ENCODE measurements at regions not wholly inside any gene's neighbourhood (a gene's known extent, or its start where the extent isn't known, plus 50 kb on each side); places are given as distances from the start of the nearest gene placed in this dataset.

- no peaks in the 10 kb centered on the region for H3K27me3 ChIP-seq (ENCODE audit: control insufficient read depth in 2 of 2, insufficient read depth in 2 of 2, low read length in 2 of 2)
- H3K9me3 ChIP-seq (ENCODE audit: control insufficient read depth in 2 of 2, low read length in 2 of 2) = peaks cover 10 to 16% of the 10 kb centered on the region in 2 donors
- no peak overlapping the region for H3K27ac ChIP-seq (ENCODE audit: low read depth in 2 of 2, low read length in 2 of 2)
- no peaks in the 10 kb centered on the region for H3K4me1 ChIP-seq (ENCODE audit: control insufficient read depth in 2 of 2, insufficient read depth in 2 of 2, low read length in 2 of 2)
- no peak overlapping the region for H3K9ac ChIP-seq (ENCODE audit: low read depth in 1 of 2, low read length in 2 of 2)
- H3K36me3 ChIP-seq (ENCODE audit: control insufficient read depth in 2 of 2, insufficient read depth in 2 of 2, low read length in 2 of 2) = no peaks in the 10 kb centered on the region
- no peak overlapping the region for H3K4me3 ChIP-seq (ENCODE audit: low read length in 2 of 2)
Observed at GRCh38 chr3:176510097-176510496, 687.2 kb downstream of the TBL1XR1 start.

DNA sequence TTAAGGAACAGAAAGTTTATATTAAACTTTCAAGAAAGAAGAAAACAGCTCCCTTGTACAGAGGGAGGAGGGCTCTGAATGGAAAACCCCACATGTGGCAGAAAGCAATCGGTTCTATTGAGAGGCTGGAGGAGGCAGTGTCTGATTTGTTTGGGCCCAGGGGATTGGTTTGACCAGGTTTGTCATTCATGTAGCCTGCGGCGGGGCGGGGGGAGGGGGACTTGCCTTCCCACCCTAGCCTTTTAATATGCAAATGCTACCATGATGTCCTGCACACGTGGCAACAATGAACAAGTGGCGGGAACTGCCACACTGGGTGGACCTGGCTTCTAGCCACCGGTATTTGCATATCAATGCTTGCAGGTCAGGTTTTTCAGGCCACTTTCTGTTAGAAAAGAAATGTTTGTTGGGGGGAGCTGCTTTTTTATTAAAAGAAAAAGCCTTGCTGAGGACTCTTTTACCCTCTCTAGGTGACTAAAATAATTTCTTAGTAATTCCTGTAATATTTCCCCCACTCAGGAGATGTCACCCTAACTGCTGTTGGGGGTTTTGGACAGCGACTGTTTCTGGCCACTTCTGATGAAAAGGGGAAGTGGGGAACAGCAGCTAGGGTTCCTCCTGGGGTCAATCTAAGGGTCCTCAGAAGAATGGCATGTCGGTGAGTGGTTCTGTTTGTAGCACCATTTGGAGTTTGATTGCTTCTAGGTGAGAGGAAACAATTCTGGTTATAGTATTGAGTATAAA, 691.2 kb downstream of the TBL1XR1 start:
- no peaks in the 10 kb centered on the region for H3K36me3 ChIP-seq (ENCODE audit: control insufficient read depth in 2 of 2, insufficient read depth in 2 of 2, low read length in 2 of 2)

DNA sequence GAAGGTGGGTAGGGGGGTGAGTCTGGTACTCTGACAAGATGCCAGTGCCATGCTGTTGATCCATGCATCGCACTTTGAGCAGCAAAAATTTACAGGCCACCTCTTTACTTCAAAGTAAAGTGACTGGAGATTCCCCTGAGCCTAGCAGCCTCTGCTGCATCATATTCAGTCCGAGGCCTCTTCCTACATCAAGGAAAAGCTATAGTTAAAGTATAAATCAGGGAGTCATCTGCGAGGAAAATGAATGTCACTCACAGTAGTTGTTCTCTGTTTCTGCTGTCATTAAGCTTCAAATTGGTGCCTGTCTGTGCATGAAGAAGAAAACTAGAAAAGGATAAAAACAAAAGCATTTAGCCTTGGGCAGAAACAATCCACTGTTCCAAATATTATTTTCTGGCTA, 706.2 kb downstream of the TBL1XR1 start:
- Histone ChIP-seq H3K36me3 (ENCODE audit: control insufficient read depth in 2 of 2, insufficient read depth in 2 of 2, low read length in 2 of 2) (no peaks in the 10 kb centered on the region), H3K4me3 (ENCODE audit: low read length in 2 of 2) (no peak overlapping the region), H3K9me3 (ENCODE audit: control insufficient read depth in 2 of 2, low read length in 2 of 2) (no peaks in the 10 kb centered on the region), H3K27me3 (ENCODE audit: control insufficient read depth in 2 of 2, insufficient read depth in 2 of 2, low read length in 2 of 2) (no peaks in the 10 kb centered on the region), H3K27ac (ENCODE audit: low read depth in 2 of 2, low read length in 2 of 2) (no peak overlapping the region), H3K9ac (ENCODE audit: low read depth in 1 of 2, low read length in 2 of 2) (no peak overlapping the region), H3K4me1 (ENCODE audit: control insufficient read depth in 2 of 2, insufficient read depth in 2 of 2, low read length in 2 of 2) (no peaks in the 10 kb centered on the region)

More for the DNA sequence above, 691.2 kb downstream of the TBL1XR1 start:
- Histone ChIP-seq H3K9ac (ENCODE audit: low read depth in 1 of 2, low read length in 2 of 2) (no peak overlapping the region), H3K27me3 (ENCODE audit: control insufficient read depth in 2 of 2, insufficient read depth in 2 of 2, low read length in 2 of 2) (no peaks in the 10 kb centered on the region), H3K27ac (ENCODE audit: low read depth in 2 of 2, low read length in 2 of 2) (no peak overlapping the region), H3K9me3 (ENCODE audit: control insufficient read depth in 2 of 2, low read length in 2 of 2) (no peaks in the 10 kb centered on the region), H3K4me3 (ENCODE audit: low read length in 2 of 2) (no peak overlapping the region), H3K4me1 (ENCODE audit: control insufficient read depth in 2 of 2, insufficient read depth in 2 of 2, low read length in 2 of 2) (no peaks in the 10 kb centered on the region)

DNA sequence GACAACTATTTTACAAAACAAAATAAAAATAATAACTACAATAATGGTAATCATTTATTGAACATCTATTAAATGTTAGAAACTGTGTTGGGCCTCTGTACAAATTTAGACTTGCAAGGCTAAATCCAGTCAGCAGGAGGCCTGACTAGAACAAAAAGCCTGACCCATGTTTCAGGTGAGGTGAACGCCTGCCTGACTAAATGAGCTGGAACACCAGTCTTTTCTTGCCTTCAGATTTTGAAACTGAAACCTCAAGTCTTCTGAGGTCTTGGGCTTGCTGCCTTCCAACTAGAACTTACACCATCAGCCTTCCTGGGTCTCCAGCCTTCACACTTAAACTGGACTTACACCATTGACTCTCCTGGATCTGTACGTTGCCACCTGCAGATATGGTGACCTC, 706.9 kb downstream of the TBL1XR1 start:
- no peaks in the 10 kb centered on the region for H3K36me3 ChIP-seq (ENCODE audit: control insufficient read depth in 2 of 2, insufficient read depth in 2 of 2, low read length in 2 of 2)
- no peak overlapping the region for H3K4me3 ChIP-seq (ENCODE audit: low read length in 2 of 2)
- H3K9ac ChIP-seq (ENCODE audit: low read depth in 1 of 2, low read length in 2 of 2) = no peak overlapping the region
- no peaks in the 10 kb centered on the region for H3K27me3 ChIP-seq (ENCODE audit: control insufficient read depth in 2 of 2, insufficient read depth in 2 of 2, low read length in 2 of 2)
- H3K9me3 ChIP-seq (ENCODE audit: control insufficient read depth in 2 of 2, low read length in 2 of 2) = no peaks in the 10 kb centered on the region
- no peak overlapping the region for H3K27ac ChIP-seq (ENCODE audit: low read depth in 2 of 2, low read length in 2 of 2)
- H3K4me1 ChIP-seq (ENCODE audit: control insufficient read depth in 2 of 2, insufficient read depth in 2 of 2, low read length in 2 of 2) = no peaks in the 10 kb centered on the region

DNA sequence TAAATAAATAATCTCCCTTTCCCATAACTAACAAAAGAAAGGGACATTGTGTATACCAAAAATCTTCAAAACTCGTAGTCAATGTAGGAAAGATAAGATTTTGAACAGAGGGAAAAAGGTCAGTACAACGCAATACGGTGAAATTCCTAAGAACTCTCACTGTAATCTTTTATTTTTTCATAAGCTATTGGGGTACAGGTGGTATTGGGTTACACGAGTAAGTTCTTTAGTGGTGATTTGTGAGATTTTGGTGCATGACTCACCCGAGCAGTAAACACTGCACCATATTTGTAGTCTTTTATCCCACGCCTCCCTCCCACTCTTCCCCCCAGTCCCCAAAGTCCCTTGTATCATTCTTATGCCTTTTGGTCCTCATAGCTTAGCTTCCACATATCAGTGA, 718.0 kb downstream of the TBL1XR1 start:
- Histone ChIP-seq H3K36me3 (ENCODE audit: control insufficient read depth in 2 of 2, insufficient read depth in 2 of 2, low read length in 2 of 2) (no peaks in the 10 kb centered on the region), H3K9me3 (ENCODE audit: control insufficient read depth in 2 of 2, low read length in 2 of 2) (no peaks in the 10 kb centered on the region), H3K27ac (ENCODE audit: low read depth in 2 of 2, low read length in 2 of 2) (no peak overlapping the region), H3K9ac (ENCODE audit: low read depth in 1 of 2, low read length in 2 of 2) (no peak overlapping the region), H3K4me1 (ENCODE audit: control insufficient read depth in 2 of 2, insufficient read depth in 2 of 2, low read length in 2 of 2) (no peaks in the 10 kb centered on the region), H3K4me3 (ENCODE audit: low read length in 2 of 2) (no peak overlapping the region), H3K27me3 (ENCODE audit: control insufficient read depth in 2 of 2, insufficient read depth in 2 of 2, low read length in 2 of 2) (no peaks in the 10 kb centered on the region)

DNA sequence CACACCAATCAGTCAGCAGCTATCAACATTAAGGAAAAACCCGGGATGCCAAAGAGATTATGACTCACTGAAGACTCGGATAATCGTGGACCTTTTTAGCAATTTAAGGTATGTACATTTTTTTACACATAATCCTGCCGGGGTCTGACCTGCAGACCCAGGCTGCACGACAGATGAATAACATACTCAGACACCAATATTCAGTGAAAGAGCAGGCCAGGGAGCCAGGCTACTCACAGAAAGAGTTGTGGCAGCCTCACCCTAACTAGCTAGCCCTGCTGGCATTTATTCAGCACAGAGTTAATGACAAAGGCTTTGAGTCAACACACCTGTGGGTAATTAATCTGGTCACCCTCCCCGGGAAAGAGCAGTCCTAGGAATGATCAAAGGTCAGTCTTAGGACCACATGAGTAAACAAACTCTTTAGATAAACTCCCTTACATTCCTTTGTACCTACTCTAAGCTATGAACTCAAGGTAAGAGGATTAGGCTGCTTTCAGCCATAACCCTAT, 727.5 kb downstream of the TBL1XR1 start:
- H3K27me3 ChIP-seq (ENCODE audit: control insufficient read depth in 2 of 2, insufficient read depth in 2 of 2, low read length in 2 of 2) = no peaks in the 10 kb centered on the region
- H3K36me3 ChIP-seq (ENCODE audit: control insufficient read depth in 2 of 2, insufficient read depth in 2 of 2, low read length in 2 of 2) = no peaks in the 10 kb centered on the region
- H3K4me1 ChIP-seq (ENCODE audit: control insufficient read depth in 2 of 2, insufficient read depth in 2 of 2, low read length in 2 of 2) = no peaks in the 10 kb centered on the region
- H3K9ac ChIP-seq (ENCODE audit: low read depth in 1 of 2, low read length in 2 of 2) = no peak overlapping the region
- no peak overlapping the region for H3K27ac ChIP-seq (ENCODE audit: low read depth in 2 of 2, low read length in 2 of 2)
- H3K4me3 ChIP-seq (ENCODE audit: low read length in 2 of 2) = no peak overlapping the region
- no peaks in the 10 kb centered on the region for H3K9me3 ChIP-seq (ENCODE audit: control insufficient read depth in 2 of 2, low read length in 2 of 2)

DNA sequence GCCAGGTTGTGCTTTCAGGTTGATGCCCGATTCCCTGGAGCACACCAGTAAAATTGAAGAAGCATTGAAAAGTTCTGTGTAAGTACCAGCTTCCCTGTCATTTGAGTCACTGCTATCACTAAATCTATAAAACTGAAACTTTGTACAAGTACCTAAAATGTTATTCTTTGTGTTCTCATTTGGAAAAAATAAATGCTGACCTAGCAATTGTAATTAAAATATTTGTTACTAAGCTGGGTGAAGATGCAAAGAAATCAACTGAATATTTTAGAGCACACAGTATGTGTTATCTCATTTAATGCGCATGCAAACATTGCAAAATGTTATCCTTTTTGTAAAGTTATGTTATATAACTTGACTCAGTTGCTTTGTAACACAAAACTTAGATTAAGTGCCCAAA, 733.7 kb downstream of the TBL1XR1 start:
- Histone ChIP-seq H3K9ac (ENCODE audit: low read depth in 1 of 2, low read length in 2 of 2) (no peak overlapping the region), H3K27ac (ENCODE audit: low read depth in 2 of 2, low read length in 2 of 2) (no peak overlapping the region), H3K4me3 (ENCODE audit: low read length in 2 of 2) (no peak overlapping the region), H3K36me3 (ENCODE audit: control insufficient read depth in 2 of 2, insufficient read depth in 2 of 2, low read length in 2 of 2) (no peaks in the 10 kb centered on the region), H3K27me3 (ENCODE audit: control insufficient read depth in 2 of 2, insufficient read depth in 2 of 2, low read length in 2 of 2) (no peaks in the 10 kb centered on the region), H3K4me1 (ENCODE audit: control insufficient read depth in 2 of 2, insufficient read depth in 2 of 2, low read length in 2 of 2) (no peaks in the 10 kb centered on the region), H3K9me3 (ENCODE audit: control insufficient read depth in 2 of 2, low read length in 2 of 2) (no peaks in the 10 kb centered on the region)

- H3K9me3 ChIP-seq (ENCODE audit: control insufficient read depth in 2 of 2, low read length in 2 of 2) = no peaks in the 10 kb centered on the region
- H3K4me1 ChIP-seq (ENCODE audit: control insufficient read depth in 2 of 2, insufficient read depth in 2 of 2, low read length in 2 of 2) = no peaks in the 10 kb centered on the region
- H3K9ac ChIP-seq (ENCODE audit: low read depth in 1 of 2, low read length in 2 of 2) = no peak overlapping the region
Observed at GRCh38 chr3:176447369-176447768, 749.9 kb downstream of the TBL1XR1 start.

DNA sequence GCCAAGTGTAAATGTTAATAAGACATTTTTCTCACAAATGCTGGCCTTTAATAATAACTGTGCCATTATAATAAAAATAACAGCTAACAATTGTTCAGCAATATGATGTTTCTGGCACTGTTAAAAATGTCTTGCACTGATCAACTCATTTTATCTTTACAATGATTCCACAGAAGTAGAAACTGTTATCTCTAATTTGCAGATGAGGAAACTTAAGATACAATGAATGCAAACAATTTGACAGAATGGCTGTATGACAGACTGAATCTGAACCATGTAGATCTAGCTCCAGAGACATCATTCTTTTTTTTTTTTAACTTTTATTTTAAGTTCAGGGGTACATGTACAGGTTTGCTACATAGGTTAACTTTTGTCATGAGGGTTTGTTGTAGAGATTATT, 755.0 kb downstream of the TBL1XR1 start:
- H3K4me1 ChIP-seq (ENCODE audit: control insufficient read depth in 2 of 2, insufficient read depth in 2 of 2, low read length in 2 of 2) = no peaks in the 10 kb centered on the region
- H3K4me3 ChIP-seq (ENCODE audit: low read length in 2 of 2) = no peak overlapping the region
- H3K9me3 ChIP-seq (ENCODE audit: control insufficient read depth in 2 of 2, low read length in 2 of 2) = no peaks in the 10 kb centered on the region
- H3K9ac ChIP-seq (ENCODE audit: low read depth in 1 of 2, low read length in 2 of 2) = no peak overlapping the region
- no peaks in the 10 kb centered on the region for H3K36me3 ChIP-seq (ENCODE audit: control insufficient read depth in 2 of 2, insufficient read depth in 2 of 2, low read length in 2 of 2)
- no peaks in the 10 kb centered on the region for H3K27me3 ChIP-seq (ENCODE audit: control insufficient read depth in 2 of 2, insufficient read depth in 2 of 2, low read length in 2 of 2)
- no peak overlapping the region for H3K27ac ChIP-seq (ENCODE audit: low read depth in 2 of 2, low read length in 2 of 2)

More at GRCh38 chr3:176447369-176447768, 749.9 kb downstream of the TBL1XR1 start:
- Histone ChIP-seq H3K27me3 (ENCODE audit: control insufficient read depth in 2 of 2, insufficient read depth in 2 of 2, low read length in 2 of 2) (no peaks in the 10 kb centered on the region), H3K27ac (ENCODE audit: low read depth in 2 of 2, low read length in 2 of 2) (no peak overlapping the region), H3K4me3 (ENCODE audit: low read length in 2 of 2) (no peak overlapping the region), H3K36me3 (ENCODE audit: control insufficient read depth in 2 of 2, insufficient read depth in 2 of 2, low read length in 2 of 2) (no peaks in the 10 kb centered on the region)

DNA sequence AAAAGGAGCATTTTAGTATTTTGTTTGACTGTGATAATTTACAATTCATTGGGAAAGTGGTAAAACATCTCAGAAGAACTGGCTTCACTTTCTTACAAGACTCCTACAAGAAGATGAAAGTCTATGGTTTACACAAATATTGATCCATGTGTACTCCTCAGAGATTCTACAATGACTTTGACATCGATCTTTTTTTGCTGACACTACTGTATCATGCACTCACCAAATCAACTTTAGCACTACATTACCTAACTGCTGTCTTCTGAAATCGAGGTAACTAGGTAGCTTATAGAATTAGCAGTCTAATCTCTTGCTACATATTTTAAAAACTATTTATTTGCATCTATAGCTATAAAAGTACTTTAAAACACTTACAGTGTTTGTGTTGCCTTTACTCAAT, 757.6 kb downstream of the TBL1XR1 start:
- H3K9me3 ChIP-seq (ENCODE audit: control insufficient read depth in 2 of 2, low read length in 2 of 2) = no peaks in the 10 kb centered on the region
- no peaks in the 10 kb centered on the region for H3K27me3 ChIP-seq (ENCODE audit: control insufficient read depth in 2 of 2, insufficient read depth in 2 of 2, low read length in 2 of 2)
- no peak overlapping the region for H3K27ac ChIP-seq (ENCODE audit: low read depth in 2 of 2, low read length in 2 of 2)
- no peaks in the 10 kb centered on the region for H3K4me1 ChIP-seq (ENCODE audit: control insufficient read depth in 2 of 2, insufficient read depth in 2 of 2, low read length in 2 of 2)
- no peaks in the 10 kb centered on the region for H3K36me3 ChIP-seq (ENCODE audit: control insufficient read depth in 2 of 2, insufficient read depth in 2 of 2, low read length in 2 of 2)
- no peak overlapping the region for H3K9ac ChIP-seq (ENCODE audit: low read depth in 1 of 2, low read length in 2 of 2)
- H3K4me3 ChIP-seq (ENCODE audit: low read length in 2 of 2) = no peak overlapping the region

All from mucosa of rectum (tissue), 2 donors.